Neural cell (in vitro differentiated cells): ENCODE measurements at regions not wholly inside any gene's neighbourhood (a gene's known extent, or its start where the extent isn't known, plus 50 kb on each side); places are given as distances from the start of the nearest gene placed in this dataset.

ENCODE experiments used
- H2AFZ ChIP-seq: fragments of 200-600, 300-800 bp; sonication (generic), shearing (Covaris generic); 2 replicates; pipeline ENCODE4 v1.6.0; 2014; ENCODE audit warnings: low read depth, mild to moderate bottlenecking, antibody characterized with exemption, low read length, moderate library complexity
- H3F3A ChIP-seq: fragments of 200-600 bp; shearing (Covaris generic); 2 replicates; pipeline ENCODE4 v1.6.1; 2016; ENCODE audit warnings: mild to moderate bottlenecking, moderate library complexity, mixed read lengths, antibody characterized with exemption, low read length; ENCODE audit not compliant: insufficient read depth, poor library complexity, severe bottlenecking
- H3K27ac ChIP-seq: fragments of 200-600, 300-800 bp; sonication (generic), shearing (Covaris generic); 2 replicates; pipeline ENCODE4 v1.5.1; 2014; ENCODE audit warnings: mild to moderate bottlenecking, low read length, moderate library complexity
- H3K27me3 ChIP-seq: fragments of 300-800, 200-600 bp; sonication (generic), shearing (Covaris generic); 2 replicates; pipeline ENCODE4 v1.6.0; 2014; ENCODE audit warnings: mild to moderate bottlenecking, low read depth, low read length, moderate library complexity; ENCODE audit not compliant: insufficient read depth
- H3K36me3 ChIP-seq: fragments of 300-800, 200-600 bp; sonication (generic), shearing (Covaris generic); 2 replicates; pipeline ENCODE4 v1.5.1; 2014; ENCODE audit warnings: mild to moderate bottlenecking, antibody characterized with exemption, low read length, moderate library complexity; ENCODE audit not compliant: insufficient read depth
- H3K4me2 ChIP-seq: fragments of 300-800, 200-600 bp; sonication (generic), shearing (Covaris generic); 2 replicates; pipeline ENCODE4 v1.6.0; 2014; ENCODE audit warnings: mild to moderate bottlenecking, low read length
- H3K4me3 ChIP-seq: fragments of 300-800, 200-600 bp; sonication (generic), shearing (Covaris generic); 2 replicates; pipeline ENCODE4 v1.5.1; 2014; ENCODE audit warnings: mild to moderate bottlenecking, low read length, moderate library complexity
- H3K79me2 ChIP-seq: fragments of 200-600 bp; shearing (Covaris generic); replicated peaks from 2 replicates; pipeline ENCODE4 v1.6.0; 2014; ENCODE audit warnings: mild to moderate bottlenecking, low read length, moderate library complexity; ENCODE audit not compliant: insufficient read depth
- H3K9ac ChIP-seq: fragments of 300-800, 200-600 bp; sonication (generic), shearing (Covaris generic); 2 replicates; pipeline ENCODE4 v1.6.1; 2016; ENCODE audit warnings: mild to moderate bottlenecking, low read length, mixed read lengths
- H3K9me2 ChIP-seq: fragments of 200-600 bp; shearing (Covaris generic); 2 replicates; pipeline ENCODE4 v1.6.1; 2016; ENCODE audit warnings: mild to moderate bottlenecking, low read length, mixed read lengths; ENCODE audit not compliant: insufficient read depth
- H3K9me3 ChIP-seq: fragments of 200-600, 300-800 bp; sonication (generic), shearing (Covaris generic); 2 replicates; pipeline ENCODE4 v1.6.1; 2016; ENCODE audit warnings: mild to moderate bottlenecking, mixed run types, low read length, moderate library complexity, mixed read lengths
- H4K20me1 ChIP-seq: fragments of 200-600 bp; shearing (Covaris generic); 2 replicates; pipeline ENCODE4 v1.6.1; 2016; ENCODE audit warnings: mild to moderate bottlenecking, mixed run types; ENCODE audit not compliant: insufficient read depth
- EP300 ChIP-seq: fragments of 450-650 bp; conservative IDR thresholded peaks from 2 replicates; pipeline ENCODE4 v1.6.1; 2014; ENCODE audit warnings: antibody characterized with exemption, mild to moderate bottlenecking, moderate library complexity; ENCODE audit not compliant: poor library complexity, severe bottlenecking
- EZH2 ChIP-seq: fragments of 200-600, 300-800 bp; shearing (Covaris generic), sonication (generic); IDR thresholded peaks from 2 replicates; pipeline ENCODE4 v1.6.1; 2014; ENCODE audit warnings: antibody characterized with exemption, low read length, borderline replicate concordance, mild to moderate bottlenecking; ENCODE audit not compliant: insufficient read depth, poor library complexity, severe bottlenecking
- MXI1 ChIP-seq: fragments of 450-650 bp; conservative IDR thresholded peaks from 2 replicates; pipeline ENCODE4 v1.6.1; 2014; ENCODE audit warnings: antibody characterized with exemption, mild to moderate bottlenecking; ENCODE audit not compliant: poor library complexity, severe bottlenecking
- POLR2AphosphoS5 ChIP-seq: IDR thresholded peaks from 2 replicates; pipeline ENCODE4 v1.6.1; 2012
- RAD21 ChIP-seq: fragments of 450-650 bp; conservative IDR thresholded peaks from 2 replicates; pipeline ENCODE4 v1.6.1; 2014; ENCODE audit warnings: antibody characterized with exemption, mild to moderate bottlenecking, moderate library complexity
- SMC3 ChIP-seq: fragments of 450-650 bp; conservative IDR thresholded peaks from 2 replicates; pipeline ENCODE4 v1.6.1; 2014; ENCODE audit warnings: antibody characterized with exemption, mild to moderate bottlenecking, moderate library complexity; ENCODE audit not compliant: poor library complexity
- TAF1 ChIP-seq: IDR thresholded peaks from 2 replicates; pipeline ENCODE4 v1.6.1; 2012; ENCODE audit warnings: low read depth
- TF ChIP-seq, protein P1 (sequence below): IDR thresholded peaks from 2 replicates; pipeline ENCODE4 v1.6.1; 2012; ENCODE audit warnings: borderline replicate concordance
- TF ChIP-seq, protein P2 (sequence below): fragments of 450-650 bp; IDR thresholded peaks from 2 replicates; pipeline ENCODE4 v1.5.1; 2014; ENCODE audit warnings: antibody characterized with exemption, mild to moderate bottlenecking, moderate library complexity; ENCODE audit not compliant: poor library complexity, severe bottlenecking

DNA sequence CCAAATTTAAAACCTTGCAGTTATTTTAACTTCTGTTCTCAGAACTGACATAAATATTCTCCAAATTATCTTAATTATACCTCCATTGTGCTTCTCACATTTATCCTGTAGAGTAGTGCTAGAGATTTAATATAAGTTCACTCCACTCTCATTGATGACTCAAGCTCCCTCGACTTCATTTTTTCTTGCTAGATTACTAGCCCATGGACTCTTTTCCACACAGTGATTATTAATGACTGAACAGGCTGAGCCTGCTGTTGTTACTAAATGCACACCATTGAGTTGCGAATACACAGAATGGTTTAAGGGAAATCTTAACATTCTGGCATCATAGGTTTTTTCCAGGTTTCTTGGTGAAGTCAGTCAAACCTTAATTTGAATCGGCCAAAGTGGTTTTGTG, 179.5 kb upstream of the AKR1E2 start:
- Histone ChIP-seq H3K27ac (no peak overlapping the region), H2AFZ (no peak overlapping the region), H3K4me2 (no peak overlapping the region), H3F3A (peaks cover 2% of the 10 kb centered on the region), H3K27me3 (peaks cover 4% of the 10 kb centered on the region), H3K79me2 (no peaks in the 10 kb centered on the region), H3K9me2 (no peaks in the 10 kb centered on the region), H3K9me3 (no peaks in the 10 kb centered on the region), H3K4me3 (no peak overlapping the region), H4K20me1 (no peaks in the 10 kb centered on the region), H3K36me3 (no peaks in the 10 kb centered on the region), H3K9ac (no peak overlapping the region)
- TF ChIP-seq RAD21 (no peak), EP300 (no peak), POLR2AphosphoS5 (no peak)
- TF ChIP-seq, protein P1, sequence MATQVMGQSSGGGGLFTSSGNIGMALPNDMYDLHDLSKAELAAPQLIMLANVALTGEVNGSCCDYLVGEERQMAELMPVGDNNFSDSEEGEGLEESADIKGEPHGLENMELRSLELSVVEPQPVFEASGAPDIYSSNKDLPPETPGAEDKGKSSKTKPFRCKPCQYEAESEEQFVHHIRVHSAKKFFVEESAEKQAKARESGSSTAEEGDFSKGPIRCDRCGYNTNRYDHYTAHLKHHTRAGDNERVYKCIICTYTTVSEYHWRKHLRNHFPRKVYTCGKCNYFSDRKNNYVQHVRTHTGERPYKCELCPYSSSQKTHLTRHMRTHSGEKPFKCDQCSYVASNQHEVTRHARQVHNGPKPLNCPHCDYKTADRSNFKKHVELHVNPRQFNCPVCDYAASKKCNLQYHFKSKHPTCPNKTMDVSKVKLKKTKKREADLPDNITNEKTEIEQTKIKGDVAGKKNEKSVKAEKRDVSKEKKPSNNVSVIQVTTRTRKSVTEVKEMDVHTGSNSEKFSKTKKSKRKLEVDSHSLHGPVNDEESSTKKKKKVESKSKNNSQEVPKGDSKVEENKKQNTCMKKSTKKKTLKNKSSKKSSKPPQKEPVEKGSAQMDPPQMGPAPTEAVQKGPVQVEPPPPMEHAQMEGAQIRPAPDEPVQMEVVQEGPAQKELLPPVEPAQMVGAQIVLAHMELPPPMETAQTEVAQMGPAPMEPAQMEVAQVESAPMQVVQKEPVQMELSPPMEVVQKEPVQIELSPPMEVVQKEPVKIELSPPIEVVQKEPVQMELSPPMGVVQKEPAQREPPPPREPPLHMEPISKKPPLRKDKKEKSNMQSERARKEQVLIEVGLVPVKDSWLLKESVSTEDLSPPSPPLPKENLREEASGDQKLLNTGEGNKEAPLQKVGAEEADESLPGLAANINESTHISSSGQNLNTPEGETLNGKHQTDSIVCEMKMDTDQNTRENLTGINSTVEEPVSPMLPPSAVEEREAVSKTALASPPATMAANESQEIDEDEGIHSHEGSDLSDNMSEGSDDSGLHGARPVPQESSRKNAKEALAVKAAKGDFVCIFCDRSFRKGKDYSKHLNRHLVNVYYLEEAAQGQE, result no peak

DNA sequence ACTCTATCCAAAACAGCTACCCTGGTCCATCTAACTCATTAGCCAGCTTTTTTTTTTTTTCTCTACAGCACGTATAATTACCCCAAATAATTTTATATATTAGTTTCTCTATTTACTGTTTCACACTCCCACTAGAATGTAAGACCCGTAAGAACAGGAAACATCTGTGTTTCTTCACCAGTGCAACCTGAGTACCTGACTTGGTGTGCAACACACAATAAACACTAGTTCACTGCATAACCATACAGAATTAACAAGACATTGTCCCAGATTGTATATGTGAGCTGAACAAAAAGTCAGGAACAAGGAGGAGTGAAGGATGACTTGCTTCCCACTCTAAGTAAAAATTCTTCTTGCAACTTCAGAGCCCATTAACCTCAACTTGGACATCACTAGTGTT, 180.2 kb upstream of the AKR1E2 start:
- Histone ChIP-seq H3K4me2 (no peak overlapping the region), H3K27me3 (peaks cover 4% of the 10 kb centered on the region)
- TF ChIP-seq, protein P1, result no peak
- TF ChIP-seq POLR2AphosphoS5, result no peak
- no peak for TF ChIP-seq EP300
- TF ChIP-seq TAF1, result no peak
- TF ChIP-seq MXI1, result no peak
- no peak for TF ChIP-seq EZH2
- no peak for TF ChIP-seq RAD21
- TF ChIP-seq SMC3, result no peak
- TF ChIP-seq, protein P2, sequence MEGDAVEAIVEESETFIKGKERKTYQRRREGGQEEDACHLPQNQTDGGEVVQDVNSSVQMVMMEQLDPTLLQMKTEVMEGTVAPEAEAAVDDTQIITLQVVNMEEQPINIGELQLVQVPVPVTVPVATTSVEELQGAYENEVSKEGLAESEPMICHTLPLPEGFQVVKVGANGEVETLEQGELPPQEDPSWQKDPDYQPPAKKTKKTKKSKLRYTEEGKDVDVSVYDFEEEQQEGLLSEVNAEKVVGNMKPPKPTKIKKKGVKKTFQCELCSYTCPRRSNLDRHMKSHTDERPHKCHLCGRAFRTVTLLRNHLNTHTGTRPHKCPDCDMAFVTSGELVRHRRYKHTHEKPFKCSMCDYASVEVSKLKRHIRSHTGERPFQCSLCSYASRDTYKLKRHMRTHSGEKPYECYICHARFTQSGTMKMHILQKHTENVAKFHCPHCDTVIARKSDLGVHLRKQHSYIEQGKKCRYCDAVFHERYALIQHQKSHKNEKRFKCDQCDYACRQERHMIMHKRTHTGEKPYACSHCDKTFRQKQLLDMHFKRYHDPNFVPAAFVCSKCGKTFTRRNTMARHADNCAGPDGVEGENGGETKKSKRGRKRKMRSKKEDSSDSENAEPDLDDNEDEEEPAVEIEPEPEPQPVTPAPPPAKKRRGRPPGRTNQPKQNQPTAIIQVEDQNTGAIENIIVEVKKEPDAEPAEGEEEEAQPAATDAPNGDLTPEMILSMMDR, result no peak

More for the DNA sequence above, 180.2 kb upstream of the AKR1E2 start:
- no peaks in the 10 kb centered on the region for H4K20me1 ChIP-seq
- H3K9me2 ChIP-seq, result no peaks in the 10 kb centered on the region
- H3F3A ChIP-seq, result no peaks in the 10 kb centered on the region
- no peaks in the 10 kb centered on the region for H3K9me3 ChIP-seq
- no peak overlapping the region for H3K9ac ChIP-seq
- no peaks in the 10 kb centered on the region for H3K79me2 ChIP-seq
- H3K36me3 ChIP-seq, result no peaks in the 10 kb centered on the region
- H3K27ac ChIP-seq, result no peak overlapping the region
- no peak overlapping the region for H3K4me3 ChIP-seq
- H2AFZ ChIP-seq, result no peak overlapping the region
